Esophagus muscularis mucosa (tissue), 4 donors: ENCODE measurements at regions not wholly inside any gene's neighbourhood (a gene's known extent, or its start where the extent isn't known, plus 50 kb on each side); places are given as distances from the start of the nearest gene placed in this dataset.

Experiments used
- EP300 ChIP-seq: sonication (generic); formaldehyde crosslinking; IDR thresholded peaks from one replicate; pipeline ENCODE4 v1.6.1; 2017; ENCODE audit warnings: antibody characterized with exemption
- POLR2A ChIP-seq: fragments of 450-650 bp; IDR thresholded peaks from one replicate; pipeline ENCODE4 v1.6.1; 2017; ENCODE audit warnings: antibody characterized with exemption, moderate library complexity, mild to moderate bottlenecking, low read depth
- TF ChIP-seq, protein P1 (sequence below), 3 experiments: fragments of 200-600 bp in 2 of 3; fragments of 450-650 bp in 1 of 3; sonication (generic) in 2 of 3; IDR thresholded peaks; one replicate each; pipeline ENCODE4 v1.5.1; 2017 to 2019; ENCODE audit warnings: antibody characterized with exemption in 3 of 3, mild to moderate bottlenecking in 2 of 3, moderate library complexity in 1 of 3

DNA sequence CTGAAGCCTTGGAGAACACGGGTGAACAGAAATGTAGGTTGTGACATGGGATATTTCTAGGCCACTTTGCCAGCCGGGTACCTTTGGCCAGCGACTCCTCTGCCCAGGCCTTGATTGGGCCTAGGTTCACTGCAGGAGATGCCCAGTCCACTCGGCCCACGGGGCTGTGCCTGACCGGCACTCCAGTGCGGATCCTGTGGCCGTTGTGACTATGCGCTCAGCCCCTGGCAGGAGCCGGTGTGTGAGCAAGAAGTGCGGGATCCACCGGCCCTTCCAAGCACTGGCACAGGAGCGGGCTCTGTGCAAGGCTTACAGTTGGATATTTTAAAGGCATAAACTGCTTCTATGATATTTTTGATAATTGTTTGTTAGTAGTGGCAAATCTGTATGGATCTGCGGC, 1042.5 kb upstream of the PCDH9 start:
- TF ChIP-seq EP300, result no peak
- TF ChIP-seq, protein P1, sequence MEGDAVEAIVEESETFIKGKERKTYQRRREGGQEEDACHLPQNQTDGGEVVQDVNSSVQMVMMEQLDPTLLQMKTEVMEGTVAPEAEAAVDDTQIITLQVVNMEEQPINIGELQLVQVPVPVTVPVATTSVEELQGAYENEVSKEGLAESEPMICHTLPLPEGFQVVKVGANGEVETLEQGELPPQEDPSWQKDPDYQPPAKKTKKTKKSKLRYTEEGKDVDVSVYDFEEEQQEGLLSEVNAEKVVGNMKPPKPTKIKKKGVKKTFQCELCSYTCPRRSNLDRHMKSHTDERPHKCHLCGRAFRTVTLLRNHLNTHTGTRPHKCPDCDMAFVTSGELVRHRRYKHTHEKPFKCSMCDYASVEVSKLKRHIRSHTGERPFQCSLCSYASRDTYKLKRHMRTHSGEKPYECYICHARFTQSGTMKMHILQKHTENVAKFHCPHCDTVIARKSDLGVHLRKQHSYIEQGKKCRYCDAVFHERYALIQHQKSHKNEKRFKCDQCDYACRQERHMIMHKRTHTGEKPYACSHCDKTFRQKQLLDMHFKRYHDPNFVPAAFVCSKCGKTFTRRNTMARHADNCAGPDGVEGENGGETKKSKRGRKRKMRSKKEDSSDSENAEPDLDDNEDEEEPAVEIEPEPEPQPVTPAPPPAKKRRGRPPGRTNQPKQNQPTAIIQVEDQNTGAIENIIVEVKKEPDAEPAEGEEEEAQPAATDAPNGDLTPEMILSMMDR (IDR thresholded peaks at IDR 0.05), result no peak
- no peak for TF ChIP-seq POLR2A
